GM12892 (cell line): ENCODE measurements at regions not wholly inside any gene's neighbourhood (a gene's known extent, or its start where the extent isn't known, plus 50 kb on each side); places are given as distances from the start of the nearest gene placed in this dataset.

ENCODE experiments used
- DNase-seq: peaks from one replicate; pipeline ENCODE4 v3.0.0; 2011; ENCODE audit not compliant: insufficient read length
- FAIRE-seq: peaks from 2 replicates; lab custom pipeline; 2011; peaks lifted over from hg19 to GRCh38; lab: Jason Lieb, UNC
- POLR2A ChIP-seq: IDR thresholded peaks from 2 replicates; pipeline ENCODE4 v1.6.1; 2011; ENCODE audit warnings: low read depth, low read length, control low read depth
- POLR2AphosphoS5 ChIP-seq: IDR thresholded peaks from 2 replicates; pipeline ENCODE4 v1.6.1; 2011; ENCODE audit warnings: low read depth, low read length, control low read depth
- TAF1 ChIP-seq: IDR thresholded peaks from 2 replicates; pipeline ENCODE4 v1.6.1; 2011; ENCODE audit warnings: low read depth, mild to moderate bottlenecking, control low read depth, low read length, borderline replicate concordance

DNA sequence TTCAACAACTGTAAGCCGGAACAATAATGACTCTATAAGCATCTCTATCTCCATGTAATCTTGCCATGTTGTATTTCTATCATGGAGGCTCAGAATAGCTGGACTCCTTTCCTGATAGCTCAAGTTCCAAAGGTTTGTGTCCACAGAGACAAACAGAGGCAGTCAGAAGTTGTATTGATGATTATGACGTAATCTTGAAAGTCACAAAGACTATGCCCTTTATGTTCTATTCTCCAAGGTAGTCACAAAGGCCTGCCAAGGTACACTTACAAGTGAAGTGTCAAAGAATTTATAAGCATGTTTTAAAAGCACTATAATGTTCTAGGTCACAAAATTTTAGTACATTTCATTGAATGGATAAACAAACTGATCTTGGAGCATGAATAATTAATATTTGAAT lies 542.2 kb downstream of the CDH11 start:
- DNase-seq (no peak), FAIRE-seq (no peak)
- TF ChIP-seq POLR2A (no peak), POLR2AphosphoS5 (no peak), TAF1 (no peak)

DNA sequence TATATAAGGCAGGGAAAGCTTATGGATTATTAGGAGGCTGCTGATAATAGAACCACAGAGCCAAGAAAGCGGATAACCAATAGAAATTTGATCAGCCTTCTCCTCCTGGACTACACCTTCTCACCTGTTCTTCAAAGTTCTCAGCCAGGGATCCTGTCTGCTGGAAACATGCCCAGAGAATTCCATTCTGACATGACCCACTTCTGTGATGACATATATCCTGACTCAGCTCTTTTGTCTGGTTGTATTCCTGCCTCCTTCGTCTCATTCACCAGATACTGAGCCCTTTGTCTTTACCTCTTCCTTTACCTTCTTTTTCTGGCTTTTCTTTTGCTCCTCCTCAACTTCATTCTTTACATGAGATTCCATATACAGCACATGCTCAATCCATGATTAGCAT lies 576.1 kb downstream of the CDH11 start:
- no peak for TF ChIP-seq TAF1
- TF ChIP-seq POLR2A, result no peak
- TF ChIP-seq POLR2AphosphoS5, result no peak
- FAIRE-seq (no peak), DNase-seq (no peak)

DNA sequence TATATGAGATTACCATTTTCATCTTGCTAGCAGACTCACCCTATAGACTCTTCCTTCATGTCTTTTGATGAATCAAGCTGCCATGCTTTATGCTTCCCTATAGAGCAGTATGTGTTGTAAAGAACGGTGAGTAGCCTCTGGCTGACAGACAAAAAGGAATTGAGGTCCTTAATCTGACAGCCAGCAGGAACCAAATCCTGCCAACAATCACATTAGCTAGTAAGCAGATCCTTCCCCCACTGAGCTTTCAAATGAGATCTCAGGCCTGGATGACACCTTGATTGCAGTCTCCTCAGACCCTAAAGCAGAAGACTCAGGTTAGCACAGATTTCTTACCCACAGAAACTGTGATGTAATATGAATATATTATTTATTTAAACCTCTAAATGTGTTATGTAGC lies 577.0 kb downstream of the CDH11 start:
- TF ChIP-seq POLR2A (no peak), TAF1 (no peak), POLR2AphosphoS5 (no peak)
- FAIRE-seq, result no peak
- DNase-seq, result no peak

DNA sequence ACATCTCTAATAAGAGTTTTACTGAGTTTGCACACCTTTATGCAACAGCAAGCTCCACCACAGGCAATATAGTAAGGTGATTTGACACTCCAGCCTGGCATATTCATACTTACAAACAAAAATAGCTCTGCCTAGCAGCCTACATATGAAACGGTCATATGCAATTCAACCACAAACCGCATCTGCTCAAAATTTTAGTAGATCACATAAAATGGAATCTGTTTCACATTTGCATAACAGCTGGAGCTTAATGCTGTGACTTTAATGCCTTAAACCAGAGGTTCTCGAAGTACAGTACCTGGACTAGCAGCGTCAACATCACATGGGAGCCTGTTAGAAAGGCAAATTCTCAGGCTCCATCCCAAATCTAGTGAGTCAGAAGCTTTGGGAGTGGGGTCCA lies 578.4 kb downstream of the CDH11 start:
- no peak for TF ChIP-seq POLR2AphosphoS5
- no peak for TF ChIP-seq POLR2A
- no peak for TF ChIP-seq TAF1
- no peak for FAIRE-seq
- no peak for DNase-seq

DNA sequence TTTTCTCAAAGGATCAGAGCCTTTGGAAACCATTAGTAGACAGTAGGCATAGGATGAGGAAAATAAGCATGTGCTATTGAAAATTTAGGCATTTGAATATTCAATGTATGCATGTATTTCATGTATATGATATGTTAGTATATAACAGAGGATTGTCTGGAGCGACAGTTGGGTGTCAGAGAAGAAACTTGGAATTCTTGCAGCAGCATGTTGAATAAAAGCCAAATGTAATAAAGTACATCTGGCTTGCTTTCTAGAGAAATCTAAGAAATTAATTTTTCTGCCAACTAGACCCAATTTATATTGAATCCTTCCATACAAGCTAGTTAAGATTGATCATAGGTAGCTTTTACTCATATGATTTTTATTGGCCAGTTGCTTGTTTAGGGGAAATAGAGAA lies 578.8 kb downstream of the CDH11 start:
- TF ChIP-seq TAF1 (no peak), POLR2AphosphoS5 (no peak), POLR2A (no peak)
- DNase-seq, result no peak
- FAIRE-seq, result no peak

DNA sequence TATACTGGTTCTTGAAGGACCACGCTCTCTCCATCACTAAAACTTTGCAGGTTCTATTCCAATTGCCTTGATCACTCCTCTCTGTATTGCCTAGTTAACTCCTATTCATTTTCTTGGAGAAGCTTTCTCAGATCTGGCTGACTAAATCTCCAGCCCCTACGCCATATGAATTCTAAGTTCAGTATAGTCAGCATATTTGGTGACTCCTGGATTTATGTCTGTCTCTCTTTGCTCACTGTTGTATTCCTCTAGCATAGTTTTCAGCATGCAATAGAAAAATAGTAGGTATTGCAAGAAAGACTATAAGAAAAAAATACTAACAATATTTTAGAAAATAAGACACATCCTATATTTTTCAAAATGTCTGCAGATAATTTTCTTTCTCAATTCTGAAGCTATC lies 579.7 kb downstream of the CDH11 start:
- no peak for TF ChIP-seq POLR2A
- TF ChIP-seq POLR2AphosphoS5, result no peak
- TF ChIP-seq TAF1, result no peak
- FAIRE-seq (no peak), DNase-seq (no peak)

DNA sequence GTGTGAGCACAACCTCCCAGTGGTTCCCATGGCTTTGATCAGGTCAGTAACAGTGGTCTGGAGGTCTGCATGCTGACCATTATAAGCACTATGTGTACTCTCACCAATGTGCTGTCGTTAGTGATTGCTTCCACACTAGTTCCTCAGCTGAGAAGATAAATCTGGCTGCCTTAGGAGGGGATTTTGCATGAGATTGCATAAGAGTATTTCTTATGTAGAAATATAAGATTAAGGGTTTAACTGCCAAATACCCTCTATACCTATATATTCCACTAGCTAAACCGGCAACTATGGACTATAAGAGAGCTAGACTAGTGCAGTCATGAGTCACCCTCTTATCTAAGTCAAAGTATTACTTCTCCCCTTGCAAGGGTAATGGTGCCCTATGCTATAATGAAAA lies 580.2 kb downstream of the CDH11 start:
- no peak for DNase-seq
- no peak for FAIRE-seq
- TF ChIP-seq POLR2A (no peak), TAF1 (no peak), POLR2AphosphoS5 (no peak)

DNA sequence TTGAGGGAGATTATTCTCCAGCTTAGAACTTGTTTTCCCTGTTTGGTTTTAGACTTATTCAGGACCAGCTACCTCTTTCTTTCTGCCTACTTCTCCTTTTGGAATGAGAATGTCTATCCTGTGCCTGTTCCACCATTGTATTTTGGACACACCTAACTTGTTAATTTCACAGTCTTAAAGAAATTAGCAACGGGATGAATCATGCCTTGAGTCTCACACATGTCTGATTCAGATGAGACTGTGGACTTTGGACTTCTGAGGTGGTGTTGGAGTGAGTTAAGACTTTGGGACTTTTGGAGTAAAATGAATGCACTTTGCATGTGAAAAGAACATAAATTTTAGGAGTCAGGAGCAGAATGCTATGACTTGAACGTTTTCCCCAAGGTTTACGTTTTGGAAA lies 581.4 kb downstream of the CDH11 start:
- FAIRE-seq (no peak), DNase-seq (no peak)
- TF ChIP-seq TAF1 (no peak), POLR2AphosphoS5 (no peak), POLR2A (no peak)

DNA sequence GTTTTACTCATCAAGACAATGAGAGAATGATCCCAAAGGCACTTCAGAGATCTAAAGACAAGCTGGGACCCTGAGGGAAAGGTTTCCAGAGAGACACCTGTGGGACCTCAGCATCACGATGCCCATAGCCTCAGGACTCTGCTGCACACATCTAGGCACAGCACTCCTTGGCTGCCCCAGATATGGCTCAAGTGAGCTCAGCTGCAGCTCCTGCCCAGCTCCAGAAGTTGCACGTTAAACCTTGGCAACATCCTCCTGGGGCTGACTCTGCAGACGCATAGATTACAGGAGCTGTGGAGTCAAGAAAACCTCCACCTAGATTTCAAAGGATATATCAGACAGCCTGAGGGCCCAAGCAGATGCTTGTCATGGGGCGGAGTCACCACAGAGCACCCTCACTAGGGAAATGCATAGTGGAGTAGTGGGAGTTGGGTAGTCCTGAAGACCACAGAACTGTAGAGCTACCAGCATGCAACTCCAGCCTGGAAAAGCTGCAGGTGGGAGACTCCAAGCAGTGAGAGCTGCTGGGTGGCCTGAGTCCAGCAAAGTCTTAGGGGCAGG lies 582.0 kb downstream of the CDH11 start:
- DNase-seq, result no peak
- no peak for TF ChIP-seq POLR2AphosphoS5
- TF ChIP-seq TAF1, result no peak
- no peak for TF ChIP-seq POLR2A
- no peak for FAIRE-seq

DNA sequence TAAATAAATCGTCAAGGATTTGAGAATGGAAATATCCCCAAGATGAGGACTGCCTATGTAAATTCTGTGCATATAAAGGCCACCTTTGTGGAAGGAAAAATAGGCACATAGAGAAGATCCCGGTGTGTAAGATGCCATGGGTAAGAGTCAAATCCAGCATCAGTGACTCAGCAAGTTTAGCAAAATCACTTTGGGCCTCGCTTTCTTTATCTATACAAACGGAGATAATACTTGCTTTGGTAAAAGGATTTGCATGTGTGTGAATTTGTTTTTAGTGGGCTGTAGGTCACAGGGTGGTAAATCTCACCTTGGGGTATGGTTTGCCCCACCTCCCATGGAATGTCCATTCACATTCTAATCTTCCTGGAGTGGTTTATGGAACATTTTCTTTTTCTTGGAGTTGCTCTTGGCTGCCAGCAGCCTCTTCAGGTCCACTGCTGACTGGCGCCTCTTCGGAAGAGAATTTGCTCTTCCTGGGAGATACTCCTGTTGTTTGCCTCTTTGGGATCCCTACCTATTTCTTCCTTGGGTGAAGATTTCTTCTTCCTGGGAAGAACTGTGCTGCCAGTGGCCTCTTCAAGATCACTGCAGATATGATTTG lies 587.6 kb downstream of the CDH11 start:
- no peak for FAIRE-seq
- TF ChIP-seq TAF1 (no peak), POLR2AphosphoS5 (no peak), POLR2A (no peak)
- no peak for DNase-seq

DNA sequence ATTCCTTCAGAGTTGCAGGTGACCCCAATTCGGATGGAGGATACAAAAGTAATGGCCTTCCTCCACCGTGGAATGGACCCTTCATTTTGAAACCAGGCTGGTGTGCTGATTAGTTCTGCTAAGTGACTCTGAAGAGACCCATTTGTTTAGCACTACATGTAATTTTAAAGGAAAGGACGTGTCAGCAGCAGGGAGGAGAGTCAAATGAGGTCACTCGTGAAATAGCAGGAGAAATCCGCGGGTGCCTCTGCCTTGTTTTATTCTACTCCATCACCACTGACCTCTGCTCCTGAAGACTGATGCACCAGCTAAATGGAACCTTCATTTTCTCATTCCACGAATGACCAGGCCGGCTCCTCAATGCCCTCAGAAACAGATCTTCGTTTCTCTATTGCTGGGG lies 589.2 kb downstream of the CDH11 start:
- DNase-seq (no peak), FAIRE-seq (no peak)

DNA sequence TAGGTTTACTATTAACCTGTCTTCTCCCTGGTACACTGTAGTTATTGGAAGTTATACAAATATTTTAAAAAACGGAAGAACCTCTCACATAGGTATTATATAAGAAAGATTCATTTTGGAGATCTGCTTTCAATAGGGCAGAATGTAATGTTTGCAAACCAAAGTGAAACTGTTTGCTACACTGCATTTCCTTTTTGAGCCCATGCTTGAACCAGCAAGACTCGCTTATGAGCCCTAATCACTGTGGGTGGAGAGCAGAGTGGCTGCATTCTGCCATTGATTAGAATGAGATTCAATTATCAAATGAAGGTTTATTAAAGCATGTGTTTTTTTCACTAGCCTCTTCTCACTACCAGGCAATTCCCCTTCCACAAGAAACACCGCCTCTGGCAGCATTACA lies 589.7 kb downstream of the CDH11 start:
- DNase-seq (no peak), FAIRE-seq (no peak)
- TF ChIP-seq TAF1 (no peak), POLR2AphosphoS5 (no peak), POLR2A (no peak)

More for the DNA sequence above, 589.2 kb downstream of the CDH11 start:
- TF ChIP-seq POLR2A, result no peak
- TF ChIP-seq TAF1, result no peak
- no peak for TF ChIP-seq POLR2AphosphoS5
